ENCODE measurements at regions not wholly inside any gene's neighbourhood (a gene's known extent, or its start where the extent isn't known, plus 50 kb on each side); places are given as distances from the start of the nearest gene placed in this dataset.

- intact Hi-C loops (cut with DNase I), result no loop called here
- DNase-seq, result no peak
- TF ChIP-seq POLR2AphosphoS5 (IDR thresholded peaks at IDR 0.05), result no peak
- TF ChIP-seq EP300 (IDR thresholded peaks at IDR 0.05), result no peak
- TF ChIP-seq POLR2A (IDR thresholded peaks at IDR 0.05), result no peak
- TF ChIP-seq CTCF (IDR thresholded peaks at IDR 0.05), result no peak
- 49 to 75% methylated on average over 6 of the region's 6 CpGs for WGBS, 2 donors
- H3K4me3 ChIP-seq, result no peak overlapping the region
- H3K27me3 ChIP-seq, result no peaks in the 10 kb centered on the region
- H3K9me3 ChIP-seq, result peaks cover 0 to 6% (median 2%) of the 10 kb centered on the region in 4 donors
- no peaks in the 10 kb centered on the region for H3K4me1 ChIP-seq
- no peaks in the 10 kb centered on the region for H3K36me3 ChIP-seq
- no peak overlapping the region for H3K27ac ChIP-seq
Observed at GRCh38 chr3:4174791-4175190, 128.4 kb upstream of the SETMAR start.

DNA sequence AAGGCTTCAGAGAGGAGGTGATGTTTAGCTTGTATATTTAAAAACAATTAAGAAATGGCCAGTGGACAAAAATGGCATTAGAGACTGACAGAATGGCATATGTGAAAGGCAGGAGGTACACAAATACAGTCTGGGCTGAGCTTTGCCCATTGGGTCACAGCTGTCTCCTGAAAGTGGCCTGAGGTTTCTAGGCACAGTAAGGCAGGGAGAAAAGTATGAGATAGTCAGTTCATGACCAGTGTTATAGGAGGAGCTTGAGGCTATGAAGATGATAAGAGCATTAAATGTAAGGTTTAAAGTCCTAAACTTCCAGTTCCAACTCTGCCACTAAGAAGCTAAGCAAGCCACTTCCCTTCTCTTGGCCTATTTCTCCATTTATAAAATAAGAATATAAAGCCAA lies 111.2 kb upstream of the SETMAR start:
- no peak overlapping the region for H3K27ac ChIP-seq
- H3K9me3 ChIP-seq, result peaks cover 0 to 1% (median 0%) of the 10 kb centered on the region in 4 donors
- no peak for DNase-seq
- TF ChIP-seq CTCF (IDR thresholded peaks at IDR 0.05) (no peak), POLR2AphosphoS5 (IDR thresholded peaks at IDR 0.05) (no peak), POLR2A (IDR thresholded peaks at IDR 0.05) (no peak), EP300 (IDR thresholded peaks at IDR 0.05) (no peak)
- H3K4me3 ChIP-seq, result no peak overlapping the region
- no peaks in the 10 kb centered on the region for H3K36me3 ChIP-seq
- H3K27me3 ChIP-seq, result no peaks in the 10 kb centered on the region
- no peaks in the 10 kb centered on the region for H3K4me1 ChIP-seq
- intact Hi-C loops (cut with DNase I), result no loop called here

DNA sequence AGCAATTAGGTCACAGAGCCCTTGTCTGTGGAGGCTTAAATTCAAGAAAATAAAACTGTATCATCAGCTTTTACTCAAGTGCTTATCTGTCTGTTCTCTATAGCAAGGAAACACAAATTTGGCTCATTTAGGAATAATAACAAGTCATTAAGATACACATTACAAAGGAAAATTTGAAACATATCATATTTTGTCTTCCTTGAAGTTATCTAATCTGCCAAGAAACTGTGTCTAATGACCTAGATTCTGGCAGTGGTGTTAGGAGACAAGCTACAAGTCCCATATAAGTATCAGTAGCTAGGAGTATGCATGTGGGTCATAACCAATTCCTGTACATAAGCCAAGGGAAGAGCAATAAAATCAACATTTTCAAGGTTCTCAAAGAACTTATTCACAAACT lies 108.2 kb upstream of the SETMAR start:
- Histone ChIP-seq H3K36me3 (no peaks in the 10 kb centered on the region), H3K27me3 (no peaks in the 10 kb centered on the region), H3K4me3 (no peak overlapping the region), H3K27ac (no peak overlapping the region), H3K4me1 (no peaks in the 10 kb centered on the region), H3K9me3 (peaks cover 0 to 1% (median 0%) of the 10 kb centered on the region in 4 donors)
- TF ChIP-seq POLR2AphosphoS5 (IDR thresholded peaks at IDR 0.05) (no peak), CTCF (IDR thresholded peaks at IDR 0.05) (no peak), POLR2A (IDR thresholded peaks at IDR 0.05) (no peak), EP300 (IDR thresholded peaks at IDR 0.05) (no peak)
- intact Hi-C loops (cut with DNase I), result no loop called here
- DNase-seq, result no peak

GRCh38 chr3:4196506-4197147 lies 106.5 kb upstream of the SETMAR start:
- H3K4me1 ChIP-seq, result no peaks in the 10 kb centered on the region
- H3K4me3 ChIP-seq, result no peak overlapping the region
- 85 to 90% methylated on average over 1 of the region's 1 CpG for WGBS, 2 donors
- H3K9me3 ChIP-seq, result peaks cover 0 to 1% (median 0%) of the 10 kb centered on the region in 4 donors
- H3K27ac ChIP-seq, result no peak overlapping the region
- no peaks in the 10 kb centered on the region for H3K36me3 ChIP-seq
- TF ChIP-seq POLR2A (IDR thresholded peaks at IDR 0.05) (no peak), POLR2AphosphoS5 (IDR thresholded peaks at IDR 0.05) (no peak), EP300 (IDR thresholded peaks at IDR 0.05) (no peak), CTCF (IDR thresholded peaks at IDR 0.05) (no peak)
- DNase-seq, result no peak
- intact Hi-C loops (cut with DNase I), result no loop called here
- no peaks in the 10 kb centered on the region for H3K27me3 ChIP-seq

DNA sequence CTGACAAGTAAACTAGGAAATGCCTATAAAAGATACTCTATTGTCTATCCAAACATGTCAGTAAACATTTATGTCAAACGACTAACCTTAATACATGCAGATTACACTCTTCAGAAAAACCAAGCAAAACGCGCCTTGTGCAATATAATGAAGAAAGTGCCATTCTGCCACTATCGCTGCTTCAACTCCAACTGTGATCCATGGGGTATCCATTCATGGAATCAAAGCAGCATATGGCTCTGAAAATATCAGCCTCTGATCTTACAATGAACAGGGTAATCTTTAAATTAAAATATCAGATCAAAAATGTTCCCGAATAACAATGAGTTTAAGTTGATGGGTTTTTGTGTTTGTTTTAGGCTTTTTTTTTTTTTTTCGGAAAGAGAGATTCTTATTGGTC lies 105.5 kb upstream of the SETMAR start:
- Histone ChIP-seq H3K36me3 (no peaks in the 10 kb centered on the region), H3K27ac (no peak overlapping the region), H3K4me3 (no peak overlapping the region), H3K27me3 (no peaks in the 10 kb centered on the region), H3K9me3 (peaks cover 0 to under 1% (median 0%) of the 10 kb centered on the region in 4 donors), H3K4me1 (no peaks in the 10 kb centered on the region)
- WGBS, 2 donors, result 92% methylated on average over 6 of the region's 6 CpGs
- no peak for DNase-seq
- intact Hi-C loops (cut with DNase I), result no loop called here
- no peak for TF ChIP-seq POLR2A (IDR thresholded peaks at IDR 0.05)
- TF ChIP-seq CTCF (IDR thresholded peaks at IDR 0.05), result no peak
- TF ChIP-seq POLR2AphosphoS5 (IDR thresholded peaks at IDR 0.05), result no peak
- TF ChIP-seq EP300 (IDR thresholded peaks at IDR 0.05), result no peak
